Trophoblast cell (in vitro differentiated cells and primary cell): ENCODE measurements at regions not wholly inside any gene's neighbourhood (a gene's known extent, or its start where the extent isn't known, plus 50 kb on each side); places are given as distances from the start of the nearest gene placed in this dataset.

Experiments used
- DNase-seq, 2 donors: peaks; one replicate each; pipeline ENCODE4 v3.0.0-alpha.2; 2016
- H2AFZ ChIP-seq: 2 replicates; pipeline ENCODE4 v1.6.1; 2013; ENCODE audit warnings: low read length, moderate library complexity, mild to moderate bottlenecking; ENCODE audit not compliant: insufficient read depth, poor library complexity
- H2AK5ac ChIP-seq: 2 replicates; pipeline ENCODE4 v1.6.1; 2013; ENCODE audit warnings: mild to moderate bottlenecking, low read length
- H2BK120ac ChIP-seq: 2 replicates; pipeline ENCODE4 v1.6.1; 2013; ENCODE audit warnings: low read length, mild to moderate bottlenecking, moderate library complexity; ENCODE audit not compliant: insufficient read depth, poor library complexity
- H2BK12ac ChIP-seq: 2 replicates; pipeline ENCODE4 v1.6.1; 2013; ENCODE audit warnings: mild to moderate bottlenecking, low read length, moderate library complexity
- H2BK5ac ChIP-seq: 2 replicates; pipeline ENCODE4 v1.6.1; 2013; ENCODE audit warnings: low read length, low read depth, moderate library complexity, mild to moderate bottlenecking; ENCODE audit not compliant: poor library complexity
- H3K14ac ChIP-seq: 2 replicates; pipeline ENCODE4 v1.6.1; 2013; ENCODE audit warnings: mild to moderate bottlenecking, low read length
- H3K18ac ChIP-seq: 2 replicates; pipeline ENCODE4 v1.6.1; 2013; ENCODE audit warnings: mild to moderate bottlenecking, low read length
- H3K23ac ChIP-seq: 2 replicates; pipeline ENCODE4 v1.6.1; 2013; ENCODE audit warnings: low read length
- H3K27ac ChIP-seq: 2 replicates; pipeline ENCODE4 v1.5.1; 2013; ENCODE audit warnings: low read depth, mild to moderate bottlenecking, inconsistent platforms, low read length, moderate library complexity
- H3K27me3 ChIP-seq: 2 replicates; pipeline ENCODE4 v1.6.1; 2013; ENCODE audit warnings: inconsistent platforms, mild to moderate bottlenecking, low read length, moderate library complexity; ENCODE audit not compliant: insufficient read depth
- H3K36me3 ChIP-seq, 2 experiments: 1 replicate in 1 of 2; 2 replicates in 1 of 2; pipeline ENCODE4 v1.6.1; 2013; ENCODE audit warnings: low read length in 2 of 2, mild to moderate bottlenecking in 2 of 2, moderate library complexity in 1 of 2; ENCODE audit not compliant: insufficient read depth in 2 of 2, control insufficient read depth in 1 of 2
- H3K4ac ChIP-seq: 2 replicates; pipeline ENCODE4 v1.6.1; 2013; ENCODE audit warnings: low read depth, mild to moderate bottlenecking, low read length, moderate library complexity
- H3K4me1 ChIP-seq, 2 experiments: 1 replicate in 1 of 2; 2 replicates in 1 of 2; pipeline ENCODE4 v1.6.1; 2013; ENCODE audit warnings: low read length in 2 of 2, mild to moderate bottlenecking in 2 of 2, moderate library complexity in 1 of 2; ENCODE audit not compliant: insufficient read depth in 2 of 2, control insufficient read depth in 1 of 2
- H3K4me2 ChIP-seq: 2 replicates; pipeline ENCODE4 v1.6.1; 2013; ENCODE audit warnings: inconsistent platforms, mild to moderate bottlenecking, low read length, moderate library complexity
- H3K4me3 ChIP-seq: 2 replicates; pipeline ENCODE4 v1.5.1; 2013; ENCODE audit warnings: mild to moderate bottlenecking, low read depth, low read length, inconsistent platforms
- H3K79me1 ChIP-seq: one replicate; pipeline ENCODE4 v1.6.1; 2013; ENCODE audit warnings: low read length
- H3K79me2 ChIP-seq: 2 replicates; pipeline ENCODE4 v1.6.1; 2013; ENCODE audit warnings: low read length, mild to moderate bottlenecking; ENCODE audit not compliant: control insufficient read depth, insufficient read depth, poor library complexity
- H3K9ac ChIP-seq: 2 replicates; pipeline ENCODE4 v1.6.1; 2013; ENCODE audit warnings: mild to moderate bottlenecking, low read length
- H3K9me3 ChIP-seq: 2 replicates; pipeline ENCODE4 v1.6.1; 2013; ENCODE audit warnings: low read depth, mild to moderate bottlenecking, control low read depth, inconsistent platforms, low read length; ENCODE audit not compliant: insufficient read depth
- H4K12ac ChIP-seq: 2 replicates; pipeline ENCODE4 v1.6.1; 2013; ENCODE audit warnings: low read depth, mild to moderate bottlenecking, low read length, moderate library complexity
- H4K8ac ChIP-seq: 2 replicates; pipeline ENCODE4 v1.6.1; 2013; ENCODE audit warnings: low read depth, mild to moderate bottlenecking, low read length, moderate library complexity
- H4K91ac ChIP-seq: one replicate; pipeline ENCODE4 v1.6.1; 2013; ENCODE audit warnings: low read depth, mild to moderate bottlenecking, low read length, moderate library complexity
- WGBS: extraction: QIAGEN DNeasy Blood & Tissue Kit; methylation state at CpG from one replicate; pipeline ENCODE4 v1.1.7; 2013; ENCODE audit warnings: missing lambda C conversion rate; ENCODE audit not compliant: insufficient read length, insufficient coverage; ENCODE audit errors: extremely low coverage; 5-methylcytosine and 5-hydroxymethylcytosine counted together

- Histone ChIP-seq H3K9me3 (no peaks in the 10 kb centered on the region), H4K12ac (no peak overlapping the region), H3K23ac (no peak overlapping the region), H2BK5ac (no peak overlapping the region), H3K4ac (no peak overlapping the region), H3K18ac (no peak overlapping the region), H2AK5ac (no peak overlapping the region), H3K4me2 (no peak overlapping the region), H3K79me2 (no peaks in the 10 kb centered on the region), H3K79me1 (no peaks in the 10 kb centered on the region), H2BK12ac (no peak overlapping the region), H3K27ac (no peak overlapping the region), H3K36me3 (no peaks in the 10 kb centered on the region), H4K8ac (no peak overlapping the region), H3K4me3 (no peak overlapping the region), H4K91ac (no peak overlapping the region), H3K9ac (no peak overlapping the region), H2BK120ac (no peak overlapping the region), H3K14ac (no peak overlapping the region), H3K4me1 (no peaks in the 10 kb centered on the region), H3K27me3 (no peaks in the 10 kb centered on the region), H2AFZ (no peak overlapping the region)
- WGBS: no CpG with 5 or more reads among the region's 2 CpGs
- DNase-seq: no peak
Measured at GRCh38 chr3:102025606-102026270, 176.4 kb downstream of the NFKBIZ start.

- Histone ChIP-seq H3K36me3 (no peaks in the 10 kb centered on the region), H3K4me3 (no peak overlapping the region), H3K4me2 (no peak overlapping the region), H2AK5ac (no peak overlapping the region), H2AFZ (no peak overlapping the region), H4K8ac (no peak overlapping the region), H3K9ac (no peak overlapping the region), H3K4ac (no peak overlapping the region), H3K27ac (no peak overlapping the region), H3K14ac (no peak overlapping the region), H4K12ac (no peak overlapping the region), H3K4me1 (no peaks in the 10 kb centered on the region), H2BK120ac (no peak overlapping the region), H3K9me3 (no peaks in the 10 kb centered on the region), H3K23ac (no peak overlapping the region), H2BK12ac (no peak overlapping the region), H3K79me1 (no peaks in the 10 kb centered on the region), H2BK5ac (no peak overlapping the region), H3K79me2 (no peaks in the 10 kb centered on the region), H4K91ac (no peak overlapping the region), H3K18ac (no peak overlapping the region), H3K27me3 (no peaks in the 10 kb centered on the region)
- no peak for DNase-seq
- no CpG with 5 or more reads among the region's 4 CpGs for WGBS
Measured at GRCh38 chr3:102026656-102027055, 177.3 kb downstream of the NFKBIZ start.

- no peaks in the 10 kb centered on the region for H3K79me1 ChIP-seq
- no peaks in the 10 kb centered on the region for H3K36me3 ChIP-seq
- no CpG with 5 or more reads among the region's 2 CpGs for whole genome bisulfite sequencing
- H3K9me3 ChIP-seq: no peaks in the 10 kb centered on the region
- H2AK5ac ChIP-seq: no peak overlapping the region
- H3K79me2 ChIP-seq: no peaks in the 10 kb centered on the region
- H3K27me3 ChIP-seq: no peaks in the 10 kb centered on the region
- no peak overlapping the region for H3K4me3 ChIP-seq
- H3K4me2 ChIP-seq: no peak overlapping the region
- no peak overlapping the region for H3K14ac ChIP-seq
- H3K4me1 ChIP-seq: no peaks in the 10 kb centered on the region
- H2BK5ac ChIP-seq: no peak overlapping the region
- no peak overlapping the region for H4K8ac ChIP-seq
- no peak overlapping the region for H2BK120ac ChIP-seq
- no peak overlapping the region for H3K9ac ChIP-seq
- no peak overlapping the region for H2BK12ac ChIP-seq
- no peak overlapping the region for H3K23ac ChIP-seq
- no peak overlapping the region for H3K18ac ChIP-seq
- no peak overlapping the region for H3K27ac ChIP-seq
- DNase-seq: no peak
- no peak overlapping the region for H2AFZ ChIP-seq
- no peak overlapping the region for H3K4ac ChIP-seq
- H4K91ac ChIP-seq: no peak overlapping the region
- H4K12ac ChIP-seq: no peak overlapping the region
Measured at GRCh38 chr3:102030661-102031060, 181.3 kb downstream of the NFKBIZ start.

GRCh38 chr3:102031834-102032233 lies 182.5 kb downstream of the NFKBIZ start:
- H2AK5ac ChIP-seq: no peak overlapping the region
- no peak overlapping the region for H4K8ac ChIP-seq
- H3K9me3 ChIP-seq: no peaks in the 10 kb centered on the region
- no peak overlapping the region for H2BK120ac ChIP-seq
- no peak overlapping the region for H4K12ac ChIP-seq
- H3K4me1 ChIP-seq: no peaks in the 10 kb centered on the region
- H4K91ac ChIP-seq: no peak overlapping the region
- no peak overlapping the region for H2AFZ ChIP-seq
- H3K18ac ChIP-seq: no peak overlapping the region
- no peak overlapping the region for H3K4me3 ChIP-seq
- no CpG with 5 or more reads among the region's 2 CpGs for WGBS
- H3K14ac ChIP-seq: no peak overlapping the region
- no peak overlapping the region for H3K4ac ChIP-seq
- H3K79me2 ChIP-seq: no peaks in the 10 kb centered on the region
- H3K36me3 ChIP-seq: no peaks in the 10 kb centered on the region
- no peaks in the 10 kb centered on the region for H3K79me1 ChIP-seq
- H3K9ac ChIP-seq: no peak overlapping the region
- H3K27ac ChIP-seq: no peak overlapping the region
- no peak overlapping the region for H2BK12ac ChIP-seq
- no peak overlapping the region for H3K4me2 ChIP-seq
- H3K23ac ChIP-seq: no peak overlapping the region
- no peak for DNase-seq
- no peak overlapping the region for H2BK5ac ChIP-seq
- no peaks in the 10 kb centered on the region for H3K27me3 ChIP-seq
